ENCODE measurements at regions not wholly inside any gene's neighbourhood (a gene's known extent, or its start where the extent isn't known, plus 50 kb on each side); places are given as distances from the start of the nearest gene placed in this dataset.

DNA sequence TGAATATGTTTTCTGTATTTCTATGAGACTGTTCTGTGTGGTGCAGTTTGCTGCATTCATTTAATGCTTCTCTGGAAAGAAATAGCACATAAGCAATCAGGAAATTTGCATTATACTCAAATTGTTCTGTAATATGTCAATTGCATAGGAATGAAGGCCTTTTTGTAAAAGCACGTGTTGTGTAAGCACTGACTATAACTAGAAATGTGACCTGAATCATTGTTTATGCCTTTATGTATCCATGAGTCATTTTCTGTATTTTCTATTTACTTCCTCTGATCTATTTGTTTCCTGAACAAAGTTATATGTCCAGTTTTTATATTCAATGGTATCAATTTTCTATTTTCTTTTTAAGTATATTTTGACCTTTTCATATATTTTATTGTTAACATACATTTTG, 1455.3 kb downstream of the GRIK2 start:
- H3K4me1 ChIP-seq = no peaks in the 10 kb centered on the region
- no peaks in the 10 kb centered on the region for H3K36me3 ChIP-seq (ENCODE audit: low read depth, missing control alignments)
- no peak overlapping the region for H3K27ac ChIP-seq
- H3K4me3 ChIP-seq = no peak overlapping the region
- DNase-seq = no peak
- intact Hi-C loops (cut with DNase I; ENCODE audit: low total_unique reads) = no loop called here
- no peaks in the 10 kb centered on the region for H3K9me3 ChIP-seq
- TF ChIP-seq, protein P1, sequence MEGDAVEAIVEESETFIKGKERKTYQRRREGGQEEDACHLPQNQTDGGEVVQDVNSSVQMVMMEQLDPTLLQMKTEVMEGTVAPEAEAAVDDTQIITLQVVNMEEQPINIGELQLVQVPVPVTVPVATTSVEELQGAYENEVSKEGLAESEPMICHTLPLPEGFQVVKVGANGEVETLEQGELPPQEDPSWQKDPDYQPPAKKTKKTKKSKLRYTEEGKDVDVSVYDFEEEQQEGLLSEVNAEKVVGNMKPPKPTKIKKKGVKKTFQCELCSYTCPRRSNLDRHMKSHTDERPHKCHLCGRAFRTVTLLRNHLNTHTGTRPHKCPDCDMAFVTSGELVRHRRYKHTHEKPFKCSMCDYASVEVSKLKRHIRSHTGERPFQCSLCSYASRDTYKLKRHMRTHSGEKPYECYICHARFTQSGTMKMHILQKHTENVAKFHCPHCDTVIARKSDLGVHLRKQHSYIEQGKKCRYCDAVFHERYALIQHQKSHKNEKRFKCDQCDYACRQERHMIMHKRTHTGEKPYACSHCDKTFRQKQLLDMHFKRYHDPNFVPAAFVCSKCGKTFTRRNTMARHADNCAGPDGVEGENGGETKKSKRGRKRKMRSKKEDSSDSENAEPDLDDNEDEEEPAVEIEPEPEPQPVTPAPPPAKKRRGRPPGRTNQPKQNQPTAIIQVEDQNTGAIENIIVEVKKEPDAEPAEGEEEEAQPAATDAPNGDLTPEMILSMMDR (IDR thresholded peaks at IDR 0.05) = no peak
- TF ChIP-seq POLR2A (IDR thresholded peaks at IDR 0.05) = no peak
- 79 to 92% methylated on average over 1 of the region's 1 CpG for WGBS, 2 donors
- no peaks in the 10 kb centered on the region for H3K27me3 ChIP-seq

DNA sequence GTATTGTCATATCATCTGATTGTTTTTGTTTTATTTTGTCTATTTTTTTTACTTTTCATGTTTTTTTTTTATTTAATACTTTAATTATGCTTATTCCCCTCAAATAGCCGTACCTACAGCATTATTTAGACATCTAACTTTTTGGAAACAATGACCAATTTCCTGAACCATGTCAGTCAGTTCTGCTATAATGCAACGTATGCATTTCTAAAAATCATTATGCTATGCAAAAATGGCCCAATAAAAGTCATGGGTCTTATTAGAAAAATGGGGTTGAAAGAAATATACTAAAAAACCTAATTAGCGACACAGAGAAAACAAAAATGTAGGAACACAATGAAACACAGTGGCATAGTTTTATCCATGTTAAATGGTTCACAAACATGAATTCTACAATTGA, 1454.7 kb downstream of the GRIK2 start:
- TF ChIP-seq POLR2A (IDR thresholded peaks at IDR 0.05) = no peak
- TF ChIP-seq, protein P1 (IDR thresholded peaks at IDR 0.05) = no peak
- no peaks in the 10 kb centered on the region for H3K9me3 ChIP-seq
- no peaks in the 10 kb centered on the region for H3K4me1 ChIP-seq
- intact Hi-C loops (cut with DNase I; ENCODE audit: low total_unique reads) = no loop called here
- H3K4me3 ChIP-seq = no peak overlapping the region
- H3K27ac ChIP-seq = no peak overlapping the region
- DNase-seq = no peak
- 88 to 90% methylated on average over 3 of the region's 3 CpGs for WGBS, 2 donors
- H3K27me3 ChIP-seq = no peaks in the 10 kb centered on the region
- H3K36me3 ChIP-seq (ENCODE audit: low read depth, missing control alignments) = no peaks in the 10 kb centered on the region

DNA sequence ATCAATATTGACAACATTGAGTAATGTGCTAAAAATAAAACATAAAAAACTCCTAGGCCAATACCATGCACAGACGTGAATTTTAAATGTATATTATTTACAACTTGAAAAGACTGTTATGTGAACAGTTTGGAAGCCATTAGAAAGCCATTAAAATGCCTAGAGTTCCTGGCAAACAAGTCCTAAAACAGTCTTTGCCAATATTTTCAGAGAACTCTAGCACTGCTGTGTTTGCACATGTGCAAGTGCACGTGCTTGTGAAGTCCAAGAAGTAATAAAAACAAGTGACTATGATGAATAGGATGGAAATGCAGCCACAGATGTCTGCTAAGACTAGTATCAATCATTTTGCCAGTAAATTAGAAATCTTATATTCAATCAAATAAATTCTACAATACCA, 1447.6 kb downstream of the GRIK2 start:
- no peaks in the 10 kb centered on the region for H3K27me3 ChIP-seq
- no peak overlapping the region for H3K4me3 ChIP-seq
- H3K27ac ChIP-seq = no peak overlapping the region
- no peak for DNase-seq
- H3K4me1 ChIP-seq = no peaks in the 10 kb centered on the region
- WGBS, 2 donors = 52 to 64% methylated on average over 2 of the region's 2 CpGs
- no peaks in the 10 kb centered on the region for H3K9me3 ChIP-seq
- intact Hi-C loops (cut with DNase I; ENCODE audit: low total_unique reads) = no loop called here
- no peak for TF ChIP-seq POLR2A (IDR thresholded peaks at IDR 0.05)
- TF ChIP-seq, protein P1 (IDR thresholded peaks at IDR 0.05) = no peak
- H3K36me3 ChIP-seq (ENCODE audit: low read depth, missing control alignments) = no peaks in the 10 kb centered on the region

DNA sequence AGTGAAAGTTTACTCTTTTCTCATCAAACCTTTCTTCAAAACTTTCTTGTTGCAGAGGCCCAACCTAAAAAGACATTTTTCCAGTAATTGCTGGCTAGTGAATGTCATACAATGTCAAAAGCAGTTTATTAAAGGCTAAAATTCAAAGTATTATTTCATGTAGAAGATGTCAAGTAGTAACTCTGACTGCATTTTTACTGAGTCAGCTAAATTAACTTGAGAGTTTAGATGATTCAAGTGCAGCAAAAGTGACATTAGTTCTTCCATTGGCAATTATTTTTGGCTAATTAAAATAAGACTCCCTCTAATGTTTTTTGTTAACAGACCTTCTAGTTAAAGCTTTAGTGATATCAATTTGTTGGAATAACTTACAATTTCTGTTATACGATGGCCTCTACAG, 1438.5 kb downstream of the GRIK2 start:
- WGBS, 2 donors = 81 to 84% methylated on average over 1 of the region's 1 CpG
- intact Hi-C loops (cut with DNase I; ENCODE audit: low total_unique reads) = no loop called here
- no peak for DNase-seq

DNA sequence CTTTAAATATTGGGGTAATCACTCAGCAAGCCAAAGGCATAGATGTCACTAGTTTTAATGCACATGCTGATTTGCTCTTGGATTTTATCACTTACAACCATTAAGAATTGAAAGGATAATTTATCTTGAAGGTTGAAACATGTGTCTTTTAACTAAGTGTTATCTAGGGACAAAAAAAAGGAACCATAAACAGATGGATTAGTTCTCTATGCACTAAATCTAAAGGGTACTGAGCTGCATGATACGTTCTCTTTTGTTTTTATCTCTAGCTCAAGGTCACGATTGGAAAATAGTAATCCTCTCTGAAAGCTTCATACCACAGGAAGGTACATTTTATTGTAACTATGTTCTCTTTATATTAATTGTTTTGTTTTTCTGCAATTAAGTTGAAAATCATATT, 1426.6 kb downstream of the GRIK2 start:
- WGBS, 2 donors = 26 to 28% methylated on average over 2 of the region's 2 CpGs
- Histone ChIP-seq H3K4me1 (no peaks in the 10 kb centered on the region), H3K27me3 (no peaks in the 10 kb centered on the region), H3K9me3 (no peaks in the 10 kb centered on the region), H3K4me3 (no peak overlapping the region), H3K36me3 (ENCODE audit: low read depth, missing control alignments) (no peaks in the 10 kb centered on the region), H3K27ac (no peak overlapping the region)
- no peak for DNase-seq
- intact Hi-C loops (cut with DNase I; ENCODE audit: low total_unique reads) = no loop called here
- no peak for TF ChIP-seq POLR2A (IDR thresholded peaks at IDR 0.05)
- TF ChIP-seq, protein P1 (IDR thresholded peaks at IDR 0.05) = no peak

More for the DNA sequence above, 1438.5 kb downstream of the GRIK2 start:
- no peaks in the 10 kb centered on the region for H3K36me3 ChIP-seq (ENCODE audit: low read depth, missing control alignments)
- H3K4me3 ChIP-seq = no peak overlapping the region
- H3K4me1 ChIP-seq = no peaks in the 10 kb centered on the region
- no peaks in the 10 kb centered on the region for H3K9me3 ChIP-seq
- TF ChIP-seq, protein P1 (IDR thresholded peaks at IDR 0.05) = no peak
- TF ChIP-seq POLR2A (IDR thresholded peaks at IDR 0.05) = no peak
- H3K27ac ChIP-seq = no peak overlapping the region
- no peaks in the 10 kb centered on the region for H3K27me3 ChIP-seq

Data from testis (tissue), 2 donors.